ENCODE measurements at regions not wholly inside any gene's neighbourhood (a gene's known extent, or its start where the extent isn't known, plus 50 kb on each side); places are given as distances from the start of the nearest gene placed in this dataset.

DNA sequence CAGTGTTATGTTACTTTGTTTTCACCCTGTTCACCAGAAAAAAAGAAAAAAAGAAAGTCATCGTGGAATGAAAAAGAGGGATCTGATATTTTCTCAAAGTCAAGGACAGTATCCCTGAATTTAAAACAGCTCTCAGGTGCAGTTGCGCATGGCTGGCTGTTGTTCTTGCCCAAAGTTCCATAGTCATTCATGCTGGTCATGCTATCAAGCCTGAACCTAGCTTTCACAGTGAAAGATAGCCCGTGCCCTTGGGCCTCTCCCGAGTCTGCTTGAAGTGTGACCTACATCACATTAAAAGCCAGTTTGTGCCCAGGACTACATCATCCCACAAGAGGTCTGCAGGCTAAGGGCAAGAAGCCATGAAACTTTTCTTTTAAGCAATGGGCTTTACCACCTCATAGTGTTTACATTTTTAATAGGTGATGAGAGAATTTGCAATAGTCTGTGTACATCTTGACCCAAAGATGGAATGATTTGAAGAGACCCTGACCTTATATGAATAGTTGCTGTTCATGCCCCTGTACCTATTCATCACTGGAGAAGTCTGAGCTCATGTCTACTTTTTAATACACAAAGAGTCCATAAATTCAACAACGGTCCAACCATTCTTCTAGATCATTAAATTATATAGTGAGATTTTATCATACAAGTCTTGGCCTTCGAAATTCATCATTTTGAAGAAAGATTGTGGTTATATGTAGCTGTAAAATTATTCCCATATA is 522.5 kb upstream of the MCTP2 start:
- H3K27ac Mint-ChIP-seq, result no peak overlapping the region
- no peak for ATAC-seq

GRCh38 chr15:93707751-93708150 is 523.6 kb upstream of the MCTP2 start:
- Mint-ChIP-seq H3K27ac (no peak overlapping the region), H3K9me3 (no peaks in the 10 kb centered on the region), H3K36me3 (no peaks in the 10 kb centered on the region), H3K4me1 (peaks cover 0 to 3% (median 0%) of the 10 kb centered on the region in 4 donors), H3K27me3 (peaks cover 0 to 6% (median 0%) of the 10 kb centered on the region in 5 donors), H3K4me3 (no peak overlapping the region)
- no peak for ATAC-seq
- no peak for DNase-seq
- POLR2A ChIA-PET, result no interaction called here

More for the DNA sequence above, 522.5 kb upstream of the MCTP2 start:
- POLR2A ChIA-PET, result no interaction called here
- no peaks in the 10 kb centered on the region for H3K9me3 Mint-ChIP-seq
- DNase-seq, result no peak
- no peaks in the 10 kb centered on the region for H3K4me1 Mint-ChIP-seq
- no peaks in the 10 kb centered on the region for H3K36me3 Mint-ChIP-seq
- no peak overlapping the region for H3K4me3 Mint-ChIP-seq
- H3K27me3 Mint-ChIP-seq, result peaks cover 0 to 3% (median 0%) of the 10 kb centered on the region in 5 donors

DNA sequence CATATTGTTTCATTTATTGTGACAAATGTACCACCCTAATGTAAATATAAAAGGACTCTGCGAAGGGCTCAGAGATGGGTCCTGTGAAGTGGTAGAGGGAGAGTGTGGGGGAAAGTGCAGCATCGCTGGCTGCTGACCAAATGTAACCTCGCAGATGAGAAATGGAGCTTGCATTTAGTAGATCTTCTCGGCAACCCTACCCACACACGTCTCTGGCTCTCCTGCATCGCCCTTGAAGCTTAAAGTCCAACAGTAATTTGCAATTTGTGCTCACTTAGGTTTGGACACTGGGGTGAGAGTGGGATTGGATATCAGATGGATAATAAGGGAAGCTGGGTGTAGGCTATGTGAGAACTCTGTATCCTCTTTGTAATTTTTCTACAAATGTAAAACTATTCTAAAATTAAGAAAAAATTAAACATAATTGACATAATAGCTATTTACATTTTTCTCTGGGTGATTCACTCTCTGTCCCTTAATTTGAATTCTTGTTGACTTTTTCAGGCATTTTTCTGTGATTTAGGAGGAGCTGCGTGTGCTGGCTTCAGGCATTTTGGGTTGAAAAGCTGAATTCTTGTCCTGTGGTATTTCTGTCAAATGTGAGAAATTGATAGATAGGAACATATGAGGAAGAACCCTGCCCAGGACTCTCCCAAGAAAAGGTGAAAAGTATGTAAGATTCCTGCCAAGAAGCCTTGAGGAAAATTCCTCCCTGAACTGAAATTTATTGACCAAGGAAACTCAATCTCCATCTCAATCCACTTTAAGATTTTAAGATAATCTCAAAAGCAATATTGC is 524.7 kb upstream of the MCTP2 start:
- no peaks in the 10 kb centered on the region for H3K36me3 Mint-ChIP-seq
- peaks cover 0 to 6% (median 0%) of the 10 kb centered on the region in 5 donors for H3K27me3 Mint-ChIP-seq
- POLR2A ChIA-PET, result no interaction called here
- no peak overlapping the region for H3K4me3 Mint-ChIP-seq
- no peak overlapping the region for H3K27ac Mint-ChIP-seq
- ATAC-seq, result no peak
- no peak for DNase-seq
- no peaks in the 10 kb centered on the region for H3K9me3 Mint-ChIP-seq
- peaks cover 0 to 3% (median 0%) of the 10 kb centered on the region in 4 donors for H3K4me1 Mint-ChIP-seq

DNA sequence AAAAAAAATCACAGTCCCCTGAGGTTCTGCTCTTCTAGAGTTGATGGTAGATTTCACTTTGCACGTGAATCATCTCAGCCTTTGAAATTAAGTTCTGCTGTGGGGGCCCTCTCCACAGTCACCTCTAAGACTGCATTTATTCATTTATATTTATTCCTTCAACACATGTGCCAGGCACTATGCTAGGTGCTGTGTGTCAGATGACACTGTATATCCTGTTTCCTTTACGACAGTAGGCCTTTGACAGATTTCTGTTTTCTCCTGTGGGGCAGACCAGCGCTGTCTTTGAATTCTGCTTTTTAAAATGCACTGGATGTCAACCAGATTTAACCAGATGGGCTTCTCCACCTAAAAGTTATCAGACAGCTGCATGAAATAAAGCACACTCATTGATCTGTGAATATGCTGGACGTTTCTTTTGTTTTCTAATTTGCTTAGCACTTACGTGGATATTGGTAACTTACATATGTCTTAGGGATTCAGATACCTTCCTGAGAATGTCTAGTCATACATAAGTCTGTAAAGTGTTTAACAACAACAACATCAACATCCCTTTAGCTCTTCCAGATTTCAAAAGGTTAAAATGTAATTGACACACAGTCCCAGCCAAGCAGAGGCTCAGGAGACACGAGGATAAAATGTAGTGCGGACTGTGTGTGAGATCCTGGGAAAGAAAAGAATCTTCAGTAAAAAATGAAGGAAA is 525.5 kb upstream of the MCTP2 start:
- Mint-ChIP-seq H3K4me1 (peaks cover 0 to 3% (median 0%) of the 10 kb centered on the region in 4 donors), H3K4me3 (no peak overlapping the region), H3K27ac (no peak overlapping the region), H3K27me3 (peaks cover 0 to 6% (median 0%) of the 10 kb centered on the region in 5 donors), H3K9me3 (no peaks in the 10 kb centered on the region), H3K36me3 (no peaks in the 10 kb centered on the region)
- DNase-seq, result no peak
- POLR2A ChIA-PET, result no interaction called here
- no peak for ATAC-seq

GRCh38 chr15:93703092-93703739 is 528.1 kb upstream of the MCTP2 start:
- no peak for DNase-seq
- POLR2A ChIA-PET, result no interaction called here
- H3K9me3 Mint-ChIP-seq, result peaks cover 0 to 7% (median 2%) of the 10 kb centered on the region in 9 donors
- H3K27me3 Mint-ChIP-seq, result peaks cover 0 to 6% (median 0%) of the 10 kb centered on the region in 5 donors
- H3K36me3 Mint-ChIP-seq, result no peaks in the 10 kb centered on the region
- H3K4me3 Mint-ChIP-seq, result no peak overlapping the region
- ATAC-seq, result no peak
- no peak overlapping the region for H3K27ac Mint-ChIP-seq
- peaks cover 0 to 3% (median 0%) of the 10 kb centered on the region in 4 donors for H3K4me1 Mint-ChIP-seq

- ATAC-seq, result no peak
- H3K9me3 Mint-ChIP-seq, result peaks cover 2 to 19% (median 15%) of the 10 kb centered on the region in 9 donors
- peaks cover 0 to 3% (median 0%) of the 10 kb centered on the region in 4 donors for H3K4me1 Mint-ChIP-seq
- H3K36me3 Mint-ChIP-seq, result peaks cover 0 to 11% (median 0%) of the 10 kb centered on the region in 3 donors
- no peak overlapping the region for H3K27ac Mint-ChIP-seq
- H3K4me3 Mint-ChIP-seq, result no peak overlapping the region
- peaks cover 0 to 12% (median 5%) of the 10 kb centered on the region in 5 donors for H3K27me3 Mint-ChIP-seq
- POLR2A ChIA-PET, result no interaction called here
- no peak for DNase-seq
These were observed 531.3 kb upstream of the MCTP2 start for GRCh38 chr15:93700051-93700450.

DNA sequence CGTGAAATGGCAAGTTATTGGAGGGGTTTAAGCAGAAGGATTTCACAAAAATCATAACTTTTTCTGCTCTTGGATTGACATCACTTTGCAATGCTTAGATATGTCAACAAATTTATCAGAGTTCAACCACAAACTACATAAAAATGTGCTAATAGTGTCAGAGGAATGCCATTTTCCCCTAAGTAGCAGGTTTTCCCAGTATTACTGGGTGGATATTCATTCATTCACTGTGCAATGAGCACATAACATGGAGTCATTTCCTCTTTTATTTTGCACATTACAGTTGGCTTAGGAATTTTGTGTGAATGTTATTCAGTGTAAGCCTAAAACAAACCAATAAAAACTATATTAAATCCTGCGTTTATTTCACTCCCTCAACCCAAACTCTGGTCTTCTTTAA is 537.3 kb upstream of the MCTP2 start:
- peaks cover 2 to 19% (median 14%) of the 10 kb centered on the region in 9 donors for H3K9me3 Mint-ChIP-seq
- H3K27ac Mint-ChIP-seq, result no peak overlapping the region
- ATAC-seq, result no peak
- DNase-seq, result no peak
- H3K4me3 Mint-ChIP-seq, result no peak overlapping the region
- H3K36me3 Mint-ChIP-seq, result peaks cover 0 to 11% (median 0%) of the 10 kb centered on the region in 3 donors
- H3K27me3 Mint-ChIP-seq, result peaks cover 0 to 13% (median 7%) of the 10 kb centered on the region in 5 donors
- H3K4me1 Mint-ChIP-seq, result no peaks in the 10 kb centered on the region
- POLR2A ChIA-PET, result no interaction called here

DNA sequence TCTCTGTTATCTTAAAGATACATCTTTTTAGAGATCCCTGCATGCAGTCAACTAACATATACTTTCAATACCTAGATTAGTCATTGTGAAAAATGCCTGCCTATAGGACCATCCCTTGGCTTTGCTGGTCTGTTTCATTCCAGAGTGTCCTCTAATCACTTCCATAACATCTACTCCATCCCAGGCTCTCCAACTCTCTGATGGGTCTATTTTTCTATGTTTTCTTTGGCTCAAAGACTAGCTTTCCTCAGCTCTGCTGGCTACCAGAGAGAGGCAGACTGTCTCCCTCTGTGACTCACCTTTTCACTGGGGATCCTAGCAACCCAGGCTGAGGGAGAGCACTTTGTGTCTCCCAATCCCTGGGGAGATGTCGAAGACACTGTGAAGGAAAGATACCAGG is 547.7 kb upstream of the MCTP2 start:
- H3K36me3 Mint-ChIP-seq, result peaks cover 0 to 23% (median 11%) of the 10 kb centered on the region in 3 donors
- no peak for ATAC-seq
- peaks cover 11 to 48% (median 29%) of the 10 kb centered on the region in 9 donors for H3K9me3 Mint-ChIP-seq
- H3K4me1 Mint-ChIP-seq, result no peaks in the 10 kb centered on the region
- POLR2A ChIA-PET, result no interaction called here
- DNase-seq, result no peak
- no peak overlapping the region for H3K4me3 Mint-ChIP-seq
- H3K27ac Mint-ChIP-seq, result no peak overlapping the region
- peaks cover 0 to 5% (median 0%) of the 10 kb centered on the region in 5 donors for H3K27me3 Mint-ChIP-seq

DNA sequence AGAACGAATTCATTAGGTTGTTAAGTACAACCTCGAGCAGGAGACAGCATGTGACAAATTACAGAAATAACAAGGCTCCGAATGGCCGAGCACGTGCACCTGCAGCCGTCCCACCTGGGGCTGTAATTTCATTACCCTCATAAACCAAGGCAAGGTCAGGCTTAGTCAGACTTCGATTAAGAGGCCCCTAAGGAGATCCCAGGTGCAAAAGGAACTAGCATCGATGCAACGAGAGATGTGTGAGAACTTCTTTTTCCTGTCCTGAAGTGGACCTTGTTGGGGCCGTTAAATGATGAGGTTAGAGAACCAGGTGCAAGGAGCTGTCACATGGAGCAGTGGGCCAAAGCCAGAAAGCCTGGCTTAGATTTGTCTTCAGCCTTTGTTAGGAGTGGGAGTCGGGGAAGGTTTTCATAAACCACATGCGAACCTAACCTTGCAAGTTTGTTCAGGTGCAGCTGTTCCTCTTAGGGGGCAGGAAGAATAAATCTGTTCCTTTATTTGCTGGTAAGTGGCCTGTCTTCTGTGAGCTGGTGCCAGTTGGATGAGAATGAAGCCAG is 559.9 kb upstream of the MCTP2 start:
- Mint-ChIP-seq H3K4me1 (no peaks in the 10 kb centered on the region), H3K27me3 (peaks cover 10 to 22% (median 12%) of the 10 kb centered on the region in 5 donors), H3K36me3 (peaks cover 0 to 8% (median 2%) of the 10 kb centered on the region in 3 donors), H3K27ac (no peak overlapping the region), H3K9me3 (peaks cover 0 to 8% (median 0%) of the 10 kb centered on the region in 9 donors), H3K4me3 (no peak overlapping the region)
- POLR2A ChIA-PET, result no interaction called here
- DNase-seq (no peak), ATAC-seq (no peak)

- ATAC-seq, result no peak
- no peaks in the 10 kb centered on the region for H3K4me1 Mint-ChIP-seq
- peaks cover 0 to 8% (median 0%) of the 10 kb centered on the region in 9 donors for H3K9me3 Mint-ChIP-seq
- POLR2A ChIA-PET, result no interaction called here
- H3K27me3 Mint-ChIP-seq, result peaks cover 10 to 22% (median 12%) of the 10 kb centered on the region in 5 donors
- H3K36me3 Mint-ChIP-seq, result peaks cover 0 to 8% (median 2%) of the 10 kb centered on the region in 3 donors
- H3K27ac Mint-ChIP-seq, result no peak overlapping the region
- DNase-seq, result no peak
- no peak overlapping the region for H3K4me3 Mint-ChIP-seq
These were observed 560.4 kb upstream of the MCTP2 start for GRCh38 chr15:93670931-93671330.

GRCh38 chr15:93664213-93664956 is 567.0 kb upstream of the MCTP2 start:
- peaks cover 0 to 26% (median 3%) of the 10 kb centered on the region in 5 donors for H3K27me3 Mint-ChIP-seq
- no peaks in the 10 kb centered on the region for H3K36me3 Mint-ChIP-seq
- H3K27ac Mint-ChIP-seq, result no peak overlapping the region
- DNase-seq (no peak), ATAC-seq (no peak)
- no peak overlapping the region for H3K4me3 Mint-ChIP-seq
- peaks cover 0 to 3% (median 0%) of the 10 kb centered on the region in 9 donors for H3K9me3 Mint-ChIP-seq
- H3K4me1 Mint-ChIP-seq, result no peaks in the 10 kb centered on the region
- POLR2A ChIA-PET, result no interaction called here

All from naive thymus-derived CD8-positive, alpha-beta T cell (primary cell).